ENCODE measurements at regions not wholly inside any gene's neighbourhood (a gene's known extent, or its start where the extent isn't known, plus 50 kb on each side); places are given as distances from the start of the nearest gene placed in this dataset.

- TF ChIP-seq CTCF (IDR thresholded peaks at IDR 0.05): peak; percentile 62
- TF ChIP-seq ZFX (IDR thresholded peaks at IDR 0.05; ENCODE audit: borderline replicate concordance): no peak
These were observed 177.9 kb downstream of the RPS24 start for GRCh38 chr10:78211561-78212051.

All from 22Rv1 (cell line).